Midbrain (tissue), 1 donor: ENCODE measurements at regions not wholly inside any gene's neighbourhood (a gene's known extent, or its start where the extent isn't known, plus 50 kb on each side); places are given as distances from the start of the nearest gene placed in this dataset.

Experiments
- DNase-seq: peaks from one replicate; lab custom pipeline; 2025; lab: John Stamatoyannopoulos, UW

DNA sequence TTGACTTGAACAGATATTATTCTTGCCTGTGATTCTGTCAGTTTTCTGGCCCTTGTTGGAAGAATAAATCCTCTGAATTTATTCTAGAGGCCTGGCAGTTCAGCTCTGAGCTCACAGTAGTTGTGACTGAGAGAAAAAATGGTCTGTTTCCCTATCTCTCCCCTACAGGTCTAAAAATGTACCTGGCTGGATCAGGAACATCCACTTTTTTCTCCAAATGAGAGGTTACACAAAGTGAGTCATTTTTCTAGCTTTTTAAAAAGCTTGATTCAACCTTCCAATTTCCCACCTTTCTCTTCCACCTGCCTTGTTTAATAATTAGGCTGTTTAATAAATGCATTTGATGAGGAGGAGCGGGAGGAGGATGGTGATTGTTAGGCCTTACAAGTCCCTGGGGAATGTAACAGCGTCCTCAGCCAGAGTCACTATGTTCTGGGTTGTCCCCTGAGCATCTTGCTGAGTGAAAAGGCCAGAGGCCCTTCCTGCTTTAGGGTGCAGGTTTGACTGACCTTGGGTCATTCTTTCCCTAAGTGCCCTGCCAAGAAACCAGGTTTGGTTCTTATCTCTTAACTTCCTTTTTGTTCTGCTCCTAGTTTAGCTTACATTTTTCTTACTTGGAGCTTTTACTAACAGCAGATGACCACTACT lies 91.7 kb upstream of the FUT8 start:
- DNase-seq = no peak

DNA sequence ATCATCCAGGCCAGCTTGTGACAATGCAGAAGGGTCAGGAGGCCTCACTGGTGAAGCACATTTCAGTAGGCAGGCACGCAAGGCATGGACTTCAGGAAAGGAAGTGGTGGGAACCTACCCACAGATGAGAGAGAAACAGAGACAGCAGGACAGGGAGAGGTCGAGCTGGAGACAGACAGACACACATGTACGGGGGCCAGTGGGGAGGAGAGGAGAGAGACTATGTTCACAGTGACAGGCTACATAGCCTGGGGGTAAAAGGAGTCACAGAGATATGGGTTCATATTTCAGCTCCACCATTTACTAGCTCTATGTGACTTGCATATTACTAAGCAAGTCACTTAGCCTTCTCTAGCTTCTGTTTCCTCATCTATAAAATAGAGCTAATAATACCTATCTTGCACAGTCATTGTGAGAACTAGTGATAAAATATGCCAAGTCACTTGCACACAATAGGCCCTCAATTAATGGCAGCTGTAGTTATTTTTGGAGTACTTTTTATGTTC lies 91.1 kb upstream of the FUT8 start:
- DNase-seq = no peak

DNA sequence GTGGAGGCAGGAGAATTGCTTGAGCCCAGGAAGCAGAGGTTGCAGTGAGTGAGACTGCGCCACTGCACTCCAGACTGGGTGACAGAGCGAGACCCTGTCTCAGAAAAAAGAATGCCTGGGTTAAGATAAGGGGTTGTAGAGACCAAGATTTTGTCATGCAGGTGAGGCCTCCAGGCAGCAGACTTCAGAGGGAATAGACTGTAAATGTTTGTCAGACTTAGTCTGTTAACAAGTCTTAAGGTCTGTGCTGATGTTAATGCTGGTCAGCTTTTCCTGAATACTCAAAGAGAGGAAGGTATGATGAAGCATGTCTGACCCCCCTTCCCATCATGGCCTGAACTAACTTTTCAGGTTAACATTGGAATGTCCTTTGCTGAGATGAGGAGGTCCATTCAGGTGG lies 83.0 kb upstream of the FUT8 start:
- no peak for DNase-seq

DNA sequence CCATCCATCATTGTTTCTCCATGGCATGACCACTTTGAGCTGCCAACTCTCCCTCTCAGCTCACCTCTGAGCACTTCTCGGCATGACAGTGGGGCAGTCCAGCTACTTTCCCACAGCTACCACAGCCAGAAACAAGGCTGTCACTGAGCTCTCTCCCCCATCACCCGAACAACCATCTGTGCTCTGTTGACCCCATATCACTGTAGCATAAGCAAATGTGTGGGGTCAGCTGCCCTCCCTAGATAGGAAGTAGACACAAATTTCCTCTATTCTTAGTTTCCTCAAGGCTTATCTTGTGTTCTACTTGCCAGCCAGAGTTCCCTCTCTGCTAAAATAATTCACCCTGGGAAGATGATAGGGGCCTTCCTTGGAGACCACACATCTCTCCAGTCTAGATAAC lies 82.6 kb upstream of the FUT8 start:
- DNase-seq = no peak

DNA sequence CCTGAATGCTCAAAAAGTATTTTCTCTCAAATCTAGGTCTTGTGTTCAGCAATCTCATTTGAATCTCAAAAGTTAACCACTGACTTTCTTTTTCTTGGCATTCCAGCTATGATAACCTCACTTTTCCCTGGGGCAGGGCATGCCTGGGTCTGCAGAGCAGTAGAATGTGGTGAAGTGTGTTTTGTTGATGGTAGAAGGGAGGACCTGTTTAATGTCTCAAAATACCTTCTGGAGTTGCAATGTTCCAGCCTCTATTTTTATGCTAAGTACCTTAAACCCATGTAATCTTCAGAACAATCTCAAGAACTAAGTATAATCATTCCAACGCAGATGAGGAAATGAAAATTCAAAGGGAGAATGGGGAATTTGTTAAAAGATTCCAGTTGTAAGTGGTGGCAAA lies 82.1 kb upstream of the FUT8 start:
- no peak for DNase-seq

DNA sequence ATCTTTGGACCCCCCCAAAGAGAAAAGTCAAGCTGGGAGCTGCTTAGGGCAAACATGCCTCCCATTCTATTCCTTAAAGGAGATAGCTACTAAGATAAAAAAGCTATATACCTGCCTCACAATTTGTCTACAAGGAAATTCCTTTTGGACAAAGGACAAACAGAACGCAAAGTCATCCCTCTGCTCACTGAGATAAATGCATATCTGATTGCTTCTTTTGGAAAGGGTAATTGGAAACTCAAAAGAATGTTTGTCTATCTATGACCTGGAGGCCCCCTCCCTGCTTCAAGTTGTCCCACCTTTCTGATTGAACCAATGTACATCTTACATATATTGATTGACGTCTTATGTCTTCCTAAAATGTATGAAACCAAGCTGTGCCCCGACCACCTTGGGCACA lies 80.9 kb upstream of the FUT8 start:
- DNase-seq = no peak

DNA sequence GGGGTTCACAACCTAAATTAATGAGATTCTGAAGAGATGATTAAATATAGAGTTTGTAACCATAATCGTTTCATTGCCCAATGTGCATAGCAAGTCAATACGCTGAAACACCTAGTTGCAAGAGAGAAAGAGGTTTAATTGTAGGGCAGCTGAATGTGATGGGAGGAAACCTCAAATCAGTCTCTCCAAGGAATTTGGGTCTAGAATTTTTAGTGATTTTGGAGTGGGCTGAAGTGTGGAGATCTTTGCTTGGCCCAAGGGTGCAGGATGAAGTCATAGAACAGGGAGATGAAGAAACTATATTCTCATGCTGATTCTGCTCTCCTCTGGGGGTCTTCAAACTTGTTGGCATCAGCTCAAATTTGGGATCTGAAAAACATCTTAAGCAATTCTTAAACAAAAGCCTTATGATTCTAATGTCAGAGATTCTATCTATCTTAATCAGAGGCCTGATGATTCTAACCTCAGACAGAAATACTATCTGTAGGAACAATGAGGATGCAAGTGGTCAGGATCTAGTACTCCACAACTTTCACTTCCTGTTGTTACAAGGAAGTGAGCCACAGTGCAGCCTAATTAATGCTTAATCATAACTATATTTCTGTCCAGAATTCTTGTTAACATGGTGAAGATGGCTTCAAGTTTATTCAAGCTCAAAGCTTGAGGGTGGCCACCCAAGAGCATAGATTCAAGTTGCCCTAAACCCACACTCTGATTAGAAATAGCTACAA lies 80.2 kb upstream of the FUT8 start:
- no peak for DNase-seq

DNA sequence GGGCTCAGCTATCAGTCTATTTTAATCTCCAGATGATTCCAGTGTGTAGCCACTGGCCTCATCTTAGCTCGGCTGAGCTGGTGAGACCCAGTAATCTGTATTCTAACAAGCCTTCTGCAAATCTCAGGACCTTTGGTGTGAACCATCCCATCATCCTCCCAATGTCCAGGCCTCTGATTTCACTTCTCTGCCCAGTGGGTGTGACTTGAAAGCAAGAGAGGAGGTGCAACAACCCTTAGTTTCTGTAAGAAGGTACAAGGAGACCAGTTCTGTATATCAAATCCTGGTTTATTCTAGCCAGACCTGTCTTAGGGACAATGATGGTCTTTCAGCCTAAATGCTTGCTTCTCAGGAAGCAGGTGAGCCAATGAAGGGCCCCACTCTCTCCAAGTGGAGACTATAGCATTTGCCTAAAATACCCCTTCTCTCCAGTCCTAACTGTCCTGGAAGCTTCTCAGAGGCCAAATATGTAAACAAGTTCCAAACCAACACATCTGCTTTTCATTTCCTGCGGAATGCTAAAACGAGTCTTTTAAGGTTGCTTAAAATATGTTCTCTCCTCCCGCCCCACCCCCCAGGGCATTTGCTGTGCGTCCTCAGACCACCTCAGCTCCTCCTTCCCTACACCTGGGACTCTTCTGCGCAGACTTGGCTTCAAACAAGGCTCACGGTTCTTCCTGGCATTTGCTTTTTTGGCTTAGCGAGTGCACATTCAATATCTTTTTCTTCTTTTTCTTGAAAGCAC lies 78.4 kb upstream of the FUT8 start:
- no peak for DNase-seq

DNA sequence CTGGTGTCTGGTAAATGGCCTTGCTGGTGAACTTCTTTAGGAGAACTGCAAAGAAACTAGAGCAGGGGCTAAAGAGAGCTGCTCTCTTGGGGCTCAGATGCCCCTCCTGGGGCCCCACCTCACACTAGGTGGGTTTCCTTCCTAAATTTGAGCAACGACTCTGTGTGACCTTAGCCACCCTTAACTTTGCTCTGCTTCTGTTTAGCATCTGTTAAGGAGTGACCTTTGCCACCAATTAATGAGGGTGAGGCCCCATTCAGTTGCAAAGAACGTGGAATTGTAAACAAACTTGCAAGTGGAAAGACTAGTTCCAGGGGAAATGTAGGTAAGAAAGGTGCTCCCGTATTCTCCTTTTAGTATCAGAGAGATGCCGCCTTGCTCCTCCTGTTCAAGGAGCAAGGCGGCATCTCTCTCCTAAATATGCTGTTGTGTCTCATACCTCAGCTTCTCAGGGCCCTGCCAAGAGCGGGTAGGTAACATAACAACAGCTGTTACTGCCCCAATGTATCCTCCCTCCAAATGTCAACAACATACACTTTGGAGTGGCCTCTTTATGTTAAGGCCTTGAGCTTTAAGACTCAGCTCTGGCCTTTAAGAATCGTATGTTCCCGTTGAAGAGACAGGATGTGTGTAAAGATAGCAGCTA lies 77.6 kb upstream of the FUT8 start:
- no peak for DNase-seq

DNA sequence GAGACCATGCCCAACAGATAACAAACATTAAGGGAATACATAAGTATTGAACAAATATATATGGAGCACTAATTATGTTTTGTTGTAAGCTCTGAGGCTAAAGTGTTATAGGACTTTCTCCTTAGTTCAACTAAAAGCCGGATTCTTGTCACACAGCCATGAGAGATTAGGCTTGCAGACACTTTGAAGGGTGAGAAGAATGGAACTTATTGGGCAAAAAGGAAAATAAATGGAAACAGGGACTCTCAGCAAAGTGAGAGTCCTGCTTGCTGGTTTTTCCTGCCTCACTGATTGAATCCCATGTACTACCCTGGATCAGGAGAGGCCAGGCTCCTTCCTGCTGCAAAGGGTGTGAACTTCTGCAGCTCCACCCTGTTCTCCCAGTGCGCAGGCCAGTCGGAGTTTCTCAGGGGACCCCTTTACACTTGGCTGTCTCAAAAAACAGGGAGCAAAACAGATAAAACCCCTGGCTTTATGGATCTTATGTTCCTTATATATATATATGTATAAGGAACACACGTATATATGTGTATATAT lies 77.1 kb upstream of the FUT8 start:
- DNase-seq = no peak

DNA sequence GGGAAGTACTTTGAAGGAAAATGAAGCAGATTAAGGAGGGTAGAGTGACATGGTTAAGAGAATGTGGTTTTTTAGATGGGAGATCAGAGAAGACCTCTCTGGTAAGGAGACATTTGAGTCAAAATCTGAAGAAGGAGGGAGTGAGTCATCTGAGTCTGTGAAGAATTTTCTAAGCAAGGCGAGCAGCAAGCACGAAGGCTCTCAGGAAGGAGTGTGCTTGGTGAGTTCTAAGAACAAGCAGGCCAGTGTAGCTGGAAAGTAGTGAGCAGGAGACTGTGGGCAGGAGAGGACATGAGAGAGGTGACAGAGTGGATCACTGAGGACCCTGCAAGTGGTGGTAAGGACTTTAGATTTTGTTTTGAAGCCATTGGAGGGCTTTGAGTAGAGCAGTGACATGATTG lies 76.3 kb upstream of the FUT8 start:
- no peak for DNase-seq

DNA sequence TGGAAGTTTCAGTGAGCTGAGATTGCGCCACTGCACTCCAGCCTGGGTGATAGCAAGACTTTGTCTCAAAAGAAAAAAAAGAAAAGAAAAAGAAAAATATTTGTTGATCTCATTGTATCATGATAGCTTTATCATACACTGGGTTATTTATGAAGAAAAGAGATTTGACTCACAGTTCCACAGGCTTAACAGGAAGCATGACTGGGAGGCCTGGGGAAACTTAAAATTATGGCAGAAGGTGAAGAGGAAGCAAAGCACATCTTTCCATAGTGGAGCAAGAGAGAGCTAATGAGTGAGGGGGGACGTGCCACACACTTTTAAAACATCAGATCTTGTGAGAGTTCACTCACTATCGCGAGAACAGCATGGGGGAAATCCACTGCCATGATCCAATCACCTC lies 72.7 kb upstream of the FUT8 start:
- no peak for DNase-seq

DNA sequence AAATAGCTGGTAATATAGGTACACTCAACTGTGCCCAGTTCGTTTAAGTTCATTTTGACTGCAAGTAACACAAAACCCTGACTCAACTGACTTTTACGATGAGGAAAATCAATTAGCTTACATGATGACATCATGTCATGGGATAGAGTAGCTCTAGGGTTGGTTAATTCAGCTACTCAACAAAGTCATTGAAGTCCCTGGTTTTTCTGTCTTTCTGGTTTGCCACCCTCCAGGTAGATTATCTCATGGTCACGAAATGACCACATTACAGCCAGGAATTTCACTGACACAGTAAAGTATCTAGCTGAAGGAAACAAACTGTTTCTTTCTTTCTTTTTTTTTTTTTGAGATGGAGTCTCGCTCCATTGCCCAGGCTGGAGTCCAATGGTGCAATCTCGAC lies 68.5 kb upstream of the FUT8 start:
- DNase-seq = no peak

DNA sequence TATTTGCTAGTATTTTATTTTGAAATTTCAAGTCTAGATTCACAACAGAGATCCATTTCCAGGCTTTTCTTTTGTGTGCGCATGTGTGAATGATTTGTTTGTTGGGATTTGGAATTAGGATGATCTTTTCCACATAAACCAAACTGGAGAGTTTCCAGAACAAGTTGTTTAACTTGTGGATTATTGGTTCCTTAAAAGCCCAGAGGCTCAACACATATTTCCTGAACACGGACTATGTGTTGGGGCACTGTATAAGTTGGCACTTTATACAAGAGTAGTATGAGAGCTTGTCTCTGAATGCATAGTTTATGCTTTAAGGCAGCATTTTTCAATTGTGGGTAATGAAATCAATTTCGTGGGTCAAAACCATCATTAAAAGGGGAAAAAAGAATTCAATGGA lies 67.3 kb upstream of the FUT8 start:
- DNase-seq = no peak

DNA sequence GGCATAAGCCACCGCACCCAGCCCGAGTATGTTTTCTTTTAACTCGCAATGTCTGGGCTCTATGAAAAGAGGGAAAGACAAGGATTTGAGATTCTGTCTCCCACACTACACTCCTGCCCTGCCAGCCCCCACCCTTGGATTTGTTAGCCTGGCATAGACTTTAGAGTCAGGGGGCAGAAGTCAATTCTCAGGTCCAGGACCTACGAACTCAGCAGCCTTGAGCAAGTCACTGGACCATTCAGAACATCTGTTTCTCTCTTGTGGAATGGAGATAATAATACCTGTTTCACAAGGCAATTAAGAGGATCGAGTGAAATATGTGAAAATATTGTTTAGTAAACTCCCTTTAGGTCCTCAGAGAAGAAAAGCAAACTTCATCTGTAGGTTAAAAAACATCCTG lies 66.1 kb upstream of the FUT8 start:
- DNase-seq = no peak

DNA sequence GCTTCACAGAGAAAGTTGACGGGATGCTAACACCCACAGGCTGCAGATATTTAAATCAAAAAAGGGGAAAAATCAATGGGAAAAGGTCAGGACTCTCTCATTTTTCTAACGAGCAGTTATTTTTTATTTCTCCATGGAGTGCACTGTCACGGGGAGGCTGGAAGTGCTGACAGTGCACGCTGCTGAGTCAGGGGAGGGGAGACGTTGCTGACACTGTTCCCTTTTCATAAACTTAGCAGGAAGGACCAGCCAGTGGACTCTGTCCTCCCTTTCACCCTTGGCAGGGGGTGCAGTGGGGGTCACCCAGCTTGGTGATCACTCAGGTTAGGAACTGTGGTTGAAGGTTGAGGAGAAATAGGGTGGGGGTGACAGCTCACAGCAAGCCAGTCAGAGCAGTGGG lies 65.6 kb upstream of the FUT8 start:
- DNase-seq = no peak

DNA sequence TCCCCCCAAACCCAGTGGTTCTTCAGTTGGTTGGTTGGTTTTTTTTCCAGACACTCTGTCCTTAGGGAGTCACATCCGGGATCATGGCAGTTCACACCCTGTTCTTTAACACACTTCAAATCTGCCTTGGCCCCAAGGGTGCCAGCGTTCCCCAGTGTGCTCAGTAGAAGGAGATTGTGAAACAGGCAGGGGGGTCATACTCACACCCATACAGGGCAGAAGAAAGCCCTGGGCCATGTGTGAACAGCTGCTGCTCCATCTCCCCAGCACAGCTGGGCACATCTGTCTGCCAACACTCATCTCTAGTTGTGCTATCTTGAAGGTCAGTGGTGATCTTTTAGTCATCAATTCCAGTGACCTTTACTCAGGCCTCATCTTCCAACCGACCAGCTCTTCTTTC lies 64.4 kb upstream of the FUT8 start:
- DNase-seq = no peak

DNA sequence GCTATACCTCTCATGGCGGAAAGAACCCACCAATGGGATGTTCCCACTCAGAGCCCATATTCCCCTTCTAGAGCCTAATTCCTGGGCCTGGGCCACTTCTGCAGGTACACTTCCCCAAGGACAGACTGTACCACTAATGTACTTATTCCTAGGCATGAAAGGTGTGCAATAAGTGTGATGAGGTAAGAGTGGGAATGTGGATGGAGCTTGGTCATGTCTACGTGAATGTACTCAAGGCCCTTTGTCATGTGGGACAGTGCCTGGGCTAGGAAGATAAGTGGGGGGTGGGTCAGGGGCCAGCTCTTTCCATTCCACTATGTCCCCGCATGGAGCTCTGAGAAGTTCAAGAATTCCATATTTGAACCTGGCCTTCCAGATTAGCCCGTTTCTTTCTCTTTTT lies 63.4 kb upstream of the FUT8 start:
- DNase-seq = no peak

DNA sequence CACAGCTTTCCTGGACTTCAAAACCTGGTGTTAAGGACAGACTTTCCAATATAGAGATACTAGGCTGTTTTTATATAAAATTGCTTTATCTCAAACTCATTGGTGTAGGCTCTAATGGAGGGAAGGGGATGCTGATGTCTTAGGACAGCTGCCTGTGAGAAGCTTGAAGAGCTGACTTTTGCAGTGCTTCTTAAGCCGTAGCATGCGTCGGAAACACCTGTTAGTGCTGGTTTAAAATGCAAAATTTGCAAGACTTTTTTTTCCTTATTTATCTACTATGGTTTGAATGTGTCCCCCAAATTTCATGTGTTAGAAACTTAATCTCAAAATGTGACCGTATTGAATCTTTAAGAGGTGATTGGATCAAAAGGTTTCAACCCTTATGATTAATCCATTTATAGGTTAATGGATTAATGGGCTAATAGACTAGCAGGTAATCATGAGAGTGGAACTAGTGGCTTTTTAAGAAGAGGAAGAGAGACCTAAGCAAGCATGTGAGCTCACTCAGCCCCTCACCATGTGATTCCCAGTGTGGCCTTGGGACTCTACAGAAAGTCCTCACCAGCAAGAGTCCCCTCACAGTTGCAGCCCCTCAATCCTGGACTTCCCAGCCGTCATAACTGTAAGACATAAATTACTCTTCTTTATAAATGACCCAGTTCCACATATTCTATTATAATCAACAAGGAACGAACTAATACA lies 60.9 kb upstream of the FUT8 start:
- no peak for DNase-seq

DNA sequence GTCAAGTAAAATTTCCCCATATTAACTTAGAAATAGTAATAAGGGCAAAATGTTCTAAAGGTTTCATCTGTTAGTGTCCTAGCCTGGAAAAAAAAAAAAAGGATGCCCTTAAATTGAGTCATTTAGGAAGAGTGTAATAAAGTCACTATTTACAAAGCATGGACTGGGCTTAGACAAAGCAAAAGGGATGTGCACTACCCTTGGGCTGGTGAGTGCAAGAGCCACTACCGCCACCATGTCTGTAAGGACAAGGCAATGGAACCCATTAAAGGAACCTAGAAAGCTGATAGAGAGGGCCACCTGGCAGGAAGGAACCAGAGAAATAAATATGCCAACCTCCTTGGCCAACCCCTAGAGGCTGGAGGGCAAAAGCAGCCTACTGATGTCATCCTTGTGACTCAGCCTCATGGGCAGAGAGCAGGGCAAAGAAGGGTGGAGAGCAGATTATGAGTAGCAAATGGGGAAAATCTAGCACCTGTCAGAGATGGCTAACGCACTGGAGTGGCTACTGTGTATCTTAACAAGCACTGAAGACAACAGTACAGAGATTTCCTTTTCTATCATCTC lies 59.5 kb upstream of the FUT8 start:
- DNase-seq = no peak

DNA sequence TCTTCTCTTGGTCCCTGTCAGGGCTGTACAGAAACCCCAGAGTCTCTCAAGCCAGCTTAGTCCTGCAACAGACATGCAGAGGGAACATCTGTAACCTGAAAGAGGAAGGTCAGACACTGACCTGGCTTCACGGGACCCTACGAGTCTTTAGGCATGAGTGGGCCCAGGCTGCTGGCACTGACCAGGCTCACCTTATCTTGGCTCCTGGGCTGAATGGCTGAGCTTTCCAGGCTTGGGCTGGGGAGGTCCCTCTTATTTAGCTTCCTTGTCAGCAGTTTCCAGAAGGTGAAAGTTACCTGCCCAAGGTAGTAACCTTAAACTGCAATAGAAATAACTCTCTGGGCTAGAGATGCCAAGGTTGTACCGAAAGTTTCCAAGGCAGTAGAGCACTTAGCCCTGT lies 58.4 kb upstream of the FUT8 start:
- no peak for DNase-seq
